ENCODE measurements at regions not wholly inside any gene's neighbourhood (a gene's known extent, or its start where the extent isn't known, plus 50 kb on each side); places are given as distances from the start of the nearest gene placed in this dataset.

DNA sequence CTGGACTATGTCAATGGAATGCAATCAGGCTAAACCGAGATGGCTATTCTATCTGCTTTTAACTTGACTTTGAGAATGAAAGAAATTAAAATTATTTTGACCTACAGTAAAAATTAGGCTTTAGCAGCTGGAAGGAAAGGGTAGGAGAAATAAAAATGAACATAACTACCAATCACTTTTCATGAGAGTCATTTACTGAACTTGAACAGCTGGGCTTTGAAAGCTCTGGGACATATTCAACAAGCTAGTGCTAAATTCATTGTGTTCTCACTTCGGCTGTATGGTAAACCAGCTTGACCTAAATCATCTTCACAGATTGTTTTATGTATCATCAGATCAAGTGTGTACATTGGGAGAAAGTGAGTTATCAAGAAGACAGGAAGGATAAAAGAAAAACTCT lies 161.5 kb upstream of the STXBP5 start:
- TF ChIP-seq, protein P1, sequence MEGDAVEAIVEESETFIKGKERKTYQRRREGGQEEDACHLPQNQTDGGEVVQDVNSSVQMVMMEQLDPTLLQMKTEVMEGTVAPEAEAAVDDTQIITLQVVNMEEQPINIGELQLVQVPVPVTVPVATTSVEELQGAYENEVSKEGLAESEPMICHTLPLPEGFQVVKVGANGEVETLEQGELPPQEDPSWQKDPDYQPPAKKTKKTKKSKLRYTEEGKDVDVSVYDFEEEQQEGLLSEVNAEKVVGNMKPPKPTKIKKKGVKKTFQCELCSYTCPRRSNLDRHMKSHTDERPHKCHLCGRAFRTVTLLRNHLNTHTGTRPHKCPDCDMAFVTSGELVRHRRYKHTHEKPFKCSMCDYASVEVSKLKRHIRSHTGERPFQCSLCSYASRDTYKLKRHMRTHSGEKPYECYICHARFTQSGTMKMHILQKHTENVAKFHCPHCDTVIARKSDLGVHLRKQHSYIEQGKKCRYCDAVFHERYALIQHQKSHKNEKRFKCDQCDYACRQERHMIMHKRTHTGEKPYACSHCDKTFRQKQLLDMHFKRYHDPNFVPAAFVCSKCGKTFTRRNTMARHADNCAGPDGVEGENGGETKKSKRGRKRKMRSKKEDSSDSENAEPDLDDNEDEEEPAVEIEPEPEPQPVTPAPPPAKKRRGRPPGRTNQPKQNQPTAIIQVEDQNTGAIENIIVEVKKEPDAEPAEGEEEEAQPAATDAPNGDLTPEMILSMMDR (IDR thresholded peaks at IDR 0.05 in 8 of 11, conservative IDR thresholded peaks at IDR 0.05 in 3 of 11): no peak
- no peak for TF ChIP-seq POLR2A (IDR thresholded peaks at IDR 0.05)

Data from spleen (tissue), 7 donors.